ENCODE measurements at regions not wholly inside any gene's neighbourhood (a gene's known extent, or its start where the extent isn't known, plus 50 kb on each side); places are given as distances from the start of the nearest gene placed in this dataset.

DNA sequence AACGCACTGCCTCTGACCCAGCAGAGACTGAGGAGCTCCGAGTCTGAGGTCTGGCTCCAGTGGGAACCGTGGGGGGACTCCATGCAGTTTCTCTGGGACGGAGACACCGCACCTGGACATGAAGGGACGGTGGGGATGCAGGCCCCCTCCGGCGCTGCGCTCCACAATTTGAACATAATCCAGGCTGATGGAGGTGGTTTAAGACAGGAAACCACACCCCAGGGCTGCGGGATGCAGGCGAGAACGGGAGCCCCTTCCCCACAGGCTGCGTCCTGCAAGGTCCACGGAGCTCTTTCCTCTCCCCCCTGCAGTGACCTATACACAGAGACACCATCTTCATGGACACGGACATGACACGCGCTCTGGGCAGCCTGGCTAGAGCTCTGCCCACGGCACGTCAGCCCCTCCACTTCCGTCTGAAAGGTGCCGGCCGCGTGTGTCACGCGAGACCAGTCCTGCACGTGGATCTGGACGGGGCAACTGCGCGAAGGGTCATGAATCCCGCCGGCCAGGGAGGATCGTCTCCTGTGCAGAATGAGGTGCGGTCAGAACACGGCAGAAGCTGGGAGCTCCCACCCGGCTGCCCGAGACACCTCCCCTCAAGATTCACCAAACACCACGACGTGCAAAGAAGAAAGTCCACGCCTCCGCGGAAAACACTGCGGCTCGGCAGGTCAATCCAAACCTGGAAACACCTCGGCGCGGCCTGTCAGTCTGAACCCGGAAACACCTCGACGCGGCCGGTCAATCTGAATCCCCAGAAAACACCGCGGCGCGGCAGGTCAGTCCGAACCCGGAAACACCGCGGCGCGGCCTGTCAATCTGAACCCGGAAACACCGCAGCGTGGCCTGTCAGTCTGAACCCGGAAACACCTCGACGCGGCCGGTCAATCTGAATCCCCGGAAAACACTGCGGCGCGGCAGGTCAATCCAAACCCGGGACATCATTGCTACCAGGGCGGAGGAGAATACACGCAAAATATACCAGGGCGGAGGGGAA, 212.4 kb downstream of the BRD1 start:
- Mint-ChIP-seq H3K9me3 (no peaks in the 10 kb centered on the region), H3K36me3 (ENCODE audit: insufficient read depth in 2 of 2) (peaks cover 3 to 9% of the 10 kb centered on the region in 2 donors), H3K4me1 (ENCODE audit: low read depth) (no peaks in the 10 kb centered on the region), H3K4me3 (no peak overlapping the region), H3K27me3 (ENCODE audit: low read depth) (no peaks in the 10 kb centered on the region), H3K27ac (no peak overlapping the region)
- ATAC-seq (replicated peaks in 1 of 2) (no peak), DNase-seq (no peak)

DNA sequence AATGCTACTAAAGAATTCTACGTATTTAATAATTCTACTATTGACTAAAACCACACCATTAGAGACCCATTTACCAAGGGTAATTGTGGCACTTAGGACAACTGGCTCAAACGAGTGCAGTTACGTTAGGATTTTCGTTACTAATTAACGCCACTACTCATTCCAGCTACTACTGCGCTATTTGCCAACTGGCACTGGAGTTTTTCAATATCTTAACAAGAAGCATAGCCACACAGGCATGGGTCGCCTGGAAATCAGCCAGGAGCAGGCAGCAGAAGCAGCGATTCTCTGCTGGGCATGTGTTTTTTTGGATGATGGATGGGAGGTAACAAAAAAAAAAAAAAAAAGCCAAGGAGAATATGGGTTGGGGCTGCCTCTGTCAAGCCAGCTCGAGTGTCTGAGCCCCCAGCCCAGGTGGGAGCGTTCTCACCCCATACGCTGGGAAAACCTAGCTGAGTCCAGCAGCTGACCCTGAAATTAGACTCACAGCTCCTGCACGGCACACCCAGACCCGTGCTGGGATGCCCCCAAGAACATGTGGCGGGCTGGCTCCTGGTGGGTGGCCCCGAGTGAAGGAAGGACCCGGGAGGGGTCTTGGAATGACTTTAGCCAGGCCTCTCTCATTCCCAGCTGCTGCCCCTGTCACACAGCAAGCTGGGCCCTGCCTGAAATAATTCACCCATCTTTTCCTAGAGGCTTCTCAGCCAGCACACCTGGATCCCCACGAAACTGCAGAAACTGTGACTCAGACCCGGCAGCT, 214.0 kb downstream of the BRD1 start:
- no peak overlapping the region for H3K27ac Mint-ChIP-seq
- H3K27me3 Mint-ChIP-seq (ENCODE audit: low read depth) = no peaks in the 10 kb centered on the region
- no peak overlapping the region for H3K4me3 Mint-ChIP-seq
- no peaks in the 10 kb centered on the region for H3K4me1 Mint-ChIP-seq (ENCODE audit: low read depth)
- ATAC-seq (replicated peaks in 1 of 2) (no peak), DNase-seq (no peak)
- peaks cover 2 to 9% of the 10 kb centered on the region in 2 donors for H3K36me3 Mint-ChIP-seq (ENCODE audit: insufficient read depth in 2 of 2)
- H3K9me3 Mint-ChIP-seq = no peaks in the 10 kb centered on the region

DNA sequence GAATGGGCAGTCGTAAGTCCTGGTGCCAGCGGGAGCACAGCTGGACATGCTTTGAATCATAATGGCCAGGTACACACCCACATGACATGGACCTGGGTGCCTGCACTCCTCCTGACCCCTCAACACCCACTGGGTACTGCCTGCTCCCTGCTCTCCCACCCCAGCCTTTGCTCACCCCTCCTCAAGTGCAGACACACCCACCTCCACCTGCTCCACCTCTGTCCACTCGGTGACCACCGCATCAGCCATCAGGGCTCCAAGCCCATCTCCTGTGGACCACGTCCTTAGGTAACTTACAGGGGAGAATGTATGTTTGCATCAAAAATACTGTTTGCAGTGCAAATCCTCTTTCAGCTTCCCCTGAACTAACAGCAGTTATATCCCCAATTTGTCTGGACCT, 214.6 kb downstream of the BRD1 start:
- ATAC-seq (replicated peaks in 1 of 2) = no peak
- Mint-ChIP-seq H3K27me3 (ENCODE audit: low read depth) (no peaks in the 10 kb centered on the region), H3K4me1 (ENCODE audit: low read depth) (no peaks in the 10 kb centered on the region), H3K4me3 (no peak overlapping the region), H3K36me3 (ENCODE audit: insufficient read depth in 2 of 2) (peaks cover 1 to 13% of the 10 kb centered on the region in 2 donors), H3K27ac (no peak overlapping the region), H3K9me3 (no peaks in the 10 kb centered on the region)
- DNase-seq = no peak

DNA sequence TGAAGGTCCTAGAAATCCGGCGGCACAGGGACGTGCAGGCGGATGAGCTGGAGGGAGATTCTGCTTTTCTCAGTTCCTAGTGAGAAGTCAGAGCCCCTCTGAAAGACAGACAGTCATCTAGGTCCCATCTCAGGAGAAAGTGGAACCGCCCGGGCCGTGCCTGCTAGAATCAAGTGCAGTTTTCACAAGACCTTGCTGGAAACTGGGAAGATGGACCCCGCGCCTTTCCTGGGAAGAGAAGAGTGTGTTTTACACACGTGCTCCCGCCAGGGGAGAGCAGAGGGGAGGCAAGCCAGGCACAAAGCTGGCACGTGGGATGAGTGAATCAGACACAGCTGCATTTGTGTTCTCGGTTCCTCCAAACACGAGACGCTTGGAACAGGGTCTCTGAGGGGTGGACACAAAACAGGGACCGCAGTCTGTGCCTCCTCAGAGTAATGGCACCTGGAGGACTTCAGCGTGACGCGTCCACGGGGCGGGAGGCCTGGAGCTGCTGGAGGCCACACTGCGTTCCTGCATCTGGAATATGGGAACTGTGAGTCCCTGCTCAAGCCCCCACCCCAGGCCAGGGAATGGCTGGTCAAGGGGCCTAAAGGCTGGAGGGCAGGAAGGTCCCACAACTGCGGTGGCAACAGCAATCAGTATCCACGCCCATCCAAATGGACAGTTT, 218.3 kb downstream of the BRD1 start:
- H3K9me3 Mint-ChIP-seq = peaks cover 4 to 5% of the 10 kb centered on the region in 2 donors
- no peak for DNase-seq
- ATAC-seq (replicated peaks in 1 of 2) = no peak
- H3K36me3 Mint-ChIP-seq (ENCODE audit: insufficient read depth in 2 of 2) = peaks cover 6 to 28% of the 10 kb centered on the region in 2 donors
- H3K4me1 Mint-ChIP-seq (ENCODE audit: low read depth) = no peaks in the 10 kb centered on the region
- H3K4me3 Mint-ChIP-seq = no peak overlapping the region
- H3K27me3 Mint-ChIP-seq (ENCODE audit: low read depth) = no peaks in the 10 kb centered on the region
- no peak overlapping the region for H3K27ac Mint-ChIP-seq

DNA sequence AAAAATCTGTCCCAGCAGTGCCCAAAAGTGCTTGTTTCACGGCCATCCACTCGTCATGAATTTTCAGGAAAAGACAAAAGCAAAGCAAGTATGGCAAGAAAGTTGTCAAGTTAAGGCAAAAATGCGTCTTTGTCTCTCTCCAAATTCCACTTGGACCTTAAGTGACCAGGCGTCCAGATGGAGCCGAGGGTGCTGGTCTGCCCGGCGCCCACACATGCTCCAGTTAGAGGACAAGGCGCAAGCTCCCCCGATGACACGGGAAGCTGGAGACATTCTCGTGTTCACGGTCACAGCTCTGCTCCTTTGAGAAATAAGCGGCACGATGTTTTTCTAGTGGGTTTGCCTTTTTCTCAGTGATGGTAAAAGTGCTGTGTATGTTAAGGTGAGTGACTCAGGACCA, 219.0 kb downstream of the BRD1 start:
- no peaks in the 10 kb centered on the region for H3K4me1 Mint-ChIP-seq (ENCODE audit: low read depth)
- ATAC-seq (replicated peaks in 1 of 2) = no peak
- H3K27me3 Mint-ChIP-seq (ENCODE audit: low read depth) = no peaks in the 10 kb centered on the region
- H3K9me3 Mint-ChIP-seq = peaks cover 4 to 5% of the 10 kb centered on the region in 2 donors
- no peak overlapping the region for H3K27ac Mint-ChIP-seq
- peaks cover 7 to 34% of the 10 kb centered on the region in 2 donors for H3K36me3 Mint-ChIP-seq (ENCODE audit: insufficient read depth in 2 of 2)
- H3K4me3 Mint-ChIP-seq = no peak overlapping the region
- DNase-seq = no peak

DNA sequence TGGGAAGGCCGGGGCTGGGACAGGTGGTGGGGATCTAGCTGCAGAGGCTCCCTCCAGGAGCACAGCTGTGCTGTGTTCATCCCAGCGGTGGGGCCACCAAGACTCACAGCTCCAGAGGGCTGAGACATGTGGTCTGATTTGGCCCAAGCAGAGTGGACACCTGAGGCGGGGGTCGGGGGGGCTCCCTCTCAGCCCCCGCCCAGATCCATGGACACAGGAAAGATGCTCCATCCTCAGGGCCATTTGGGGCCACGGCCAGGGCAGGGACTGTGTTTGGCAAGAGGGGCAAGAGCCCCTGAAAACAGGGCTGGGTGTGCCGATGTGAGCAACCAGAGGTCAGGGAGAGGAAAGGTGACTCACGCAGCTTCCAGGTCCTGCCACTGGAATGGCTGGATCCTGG, 219.4 kb downstream of the BRD1 start:
- Mint-ChIP-seq H3K4me3 (no peak overlapping the region), H3K27me3 (ENCODE audit: low read depth) (no peaks in the 10 kb centered on the region), H3K36me3 (ENCODE audit: insufficient read depth in 2 of 2) (peaks cover 7 to 34% of the 10 kb centered on the region in 2 donors), H3K27ac (no peak overlapping the region), H3K4me1 (ENCODE audit: low read depth) (no peaks in the 10 kb centered on the region), H3K9me3 (peaks cover 4 to 5% of the 10 kb centered on the region in 2 donors)
- ATAC-seq (replicated peaks in 1 of 2) = no peak
- no peak for DNase-seq

DNA sequence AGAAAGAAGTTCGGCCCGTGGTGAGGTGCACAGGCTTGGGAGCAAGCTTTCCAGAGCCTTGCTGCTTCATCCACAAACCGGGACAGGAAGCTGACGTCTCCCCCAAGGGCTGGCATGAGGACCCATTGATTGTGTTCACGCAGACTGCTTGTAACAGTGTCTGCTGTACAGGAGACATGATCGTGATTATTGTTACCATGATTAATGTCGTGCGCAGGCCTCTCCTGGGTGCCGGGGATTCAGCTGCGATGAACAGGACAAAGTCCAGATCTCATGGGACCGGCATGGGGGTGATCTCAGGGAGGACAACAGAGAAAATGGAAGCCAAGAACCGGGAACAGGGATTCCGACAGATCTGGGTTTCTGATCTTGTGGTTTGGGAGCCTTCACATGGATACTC, 219.9 kb downstream of the BRD1 start:
- Mint-ChIP-seq H3K27ac (no peak overlapping the region), H3K9me3 (peaks cover 4 to 5% of the 10 kb centered on the region in 2 donors), H3K4me3 (no peak overlapping the region)

DNA sequence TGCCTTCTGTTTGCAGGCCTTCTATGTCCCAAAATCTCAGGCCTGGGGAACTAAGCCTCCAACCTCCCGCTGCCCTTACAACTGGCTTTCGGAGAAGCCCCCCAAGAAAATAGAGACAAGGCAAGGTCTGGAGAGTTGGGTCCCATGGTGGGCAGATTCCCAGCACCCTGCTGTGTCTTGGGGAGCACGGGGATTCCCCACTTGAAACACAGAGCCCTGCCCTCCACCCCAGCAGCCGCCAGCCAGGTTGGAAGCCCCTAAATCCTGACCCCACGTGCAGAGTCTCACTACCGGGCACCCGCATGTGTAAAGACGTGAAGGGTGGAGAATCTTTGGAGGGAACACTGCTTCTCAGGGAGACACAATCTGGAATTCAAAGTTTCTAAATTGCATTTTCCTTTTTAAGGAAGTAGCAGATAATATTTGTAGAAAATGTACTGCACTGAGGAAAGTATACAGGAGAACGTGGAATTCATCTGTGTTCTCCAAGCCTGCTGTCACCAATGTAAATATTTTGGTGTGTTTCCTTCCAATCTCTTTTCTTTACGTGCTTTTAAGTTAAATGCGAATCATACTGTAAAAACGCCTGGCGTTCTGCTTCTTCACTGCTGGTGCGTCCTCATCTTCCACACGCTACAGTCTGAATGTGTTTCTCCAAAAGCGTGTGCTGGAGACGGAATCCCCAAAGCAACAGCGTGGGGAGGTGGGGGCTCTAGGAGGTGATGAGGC, 220.9 kb downstream of the BRD1 start:
- Mint-ChIP-seq H3K27ac (no peak overlapping the region), H3K27me3 (ENCODE audit: low read depth) (no peaks in the 10 kb centered on the region), H3K36me3 (ENCODE audit: insufficient read depth in 2 of 2) (peaks cover 6 to 33% of the 10 kb centered on the region in 2 donors), H3K9me3 (peaks cover 4 to 5% of the 10 kb centered on the region in 2 donors), H3K4me1 (ENCODE audit: low read depth) (no peaks in the 10 kb centered on the region), H3K4me3 (no peak overlapping the region)
- no peak for DNase-seq
- ATAC-seq (replicated peaks in 1 of 2) = no peak

More for the DNA sequence above, 219.9 kb downstream of the BRD1 start:
- H3K27me3 Mint-ChIP-seq (ENCODE audit: low read depth) = no peaks in the 10 kb centered on the region
- DNase-seq (no peak), ATAC-seq (replicated peaks in 1 of 2) (no peak)
- peaks cover 6 to 33% of the 10 kb centered on the region in 2 donors for H3K36me3 Mint-ChIP-seq (ENCODE audit: insufficient read depth in 2 of 2)
- no peaks in the 10 kb centered on the region for H3K4me1 Mint-ChIP-seq (ENCODE audit: low read depth)

DNA sequence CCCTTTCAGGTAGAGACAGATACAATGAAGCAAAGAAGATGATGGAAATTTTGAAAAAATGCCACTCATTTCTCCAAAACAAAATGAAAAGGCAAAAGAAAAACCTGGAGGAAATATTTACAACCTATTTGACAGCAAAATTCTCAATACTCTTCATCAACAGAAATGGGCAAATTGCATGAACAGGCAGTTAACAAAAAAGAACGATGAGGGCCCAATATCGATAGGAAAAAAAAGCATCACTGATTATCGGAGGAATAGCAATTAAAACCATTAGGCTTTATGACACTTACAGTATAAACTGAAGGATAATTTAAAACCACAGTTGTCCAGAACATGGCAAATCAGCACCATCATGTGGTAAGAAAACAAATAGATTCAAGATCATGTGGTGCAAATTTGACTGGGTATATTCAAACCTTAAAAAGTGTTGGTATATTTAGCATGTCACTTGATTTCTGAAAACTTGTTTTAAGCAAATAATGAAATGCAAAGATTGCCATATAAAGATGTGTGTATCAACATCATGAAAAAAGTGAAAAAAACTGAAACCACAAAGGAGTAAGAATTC, 222.9 kb downstream of the BRD1 start:
- Mint-ChIP-seq H3K9me3 (peaks cover 4 to 5% of the 10 kb centered on the region in 2 donors), H3K27ac (no peak overlapping the region), H3K36me3 (ENCODE audit: insufficient read depth in 2 of 2) (peaks cover 6 to 30% of the 10 kb centered on the region in 2 donors), H3K27me3 (ENCODE audit: low read depth) (no peaks in the 10 kb centered on the region), H3K4me1 (ENCODE audit: low read depth) (no peaks in the 10 kb centered on the region), H3K4me3 (no peak overlapping the region)
- ATAC-seq (replicated peaks in 1 of 2) (no peak), DNase-seq (no peak)

DNA sequence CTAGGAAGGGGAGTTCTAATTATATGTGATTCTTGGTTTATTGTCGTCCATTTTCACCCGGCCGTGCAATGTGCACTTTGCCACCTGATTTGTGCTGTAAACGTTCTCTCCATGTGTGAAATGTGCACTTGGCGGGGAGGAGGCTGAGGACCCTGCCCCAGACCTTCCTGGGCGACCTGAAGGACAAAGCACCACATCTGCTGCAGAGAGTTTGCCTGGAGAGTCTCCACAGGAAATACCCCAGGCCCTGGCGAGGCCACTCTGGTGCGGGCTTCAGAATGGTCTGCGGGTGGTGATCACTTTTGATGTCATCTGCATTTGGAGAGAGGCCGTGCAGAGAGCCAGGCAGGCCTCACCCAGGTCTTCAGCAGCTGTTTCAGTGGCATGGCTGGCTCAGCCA, 224.7 kb downstream of the BRD1 start:
- ATAC-seq (replicated peaks in 1 of 2) (no peak), DNase-seq (no peak)
- H3K4me1 Mint-ChIP-seq (ENCODE audit: low read depth) = no peaks in the 10 kb centered on the region

DNA sequence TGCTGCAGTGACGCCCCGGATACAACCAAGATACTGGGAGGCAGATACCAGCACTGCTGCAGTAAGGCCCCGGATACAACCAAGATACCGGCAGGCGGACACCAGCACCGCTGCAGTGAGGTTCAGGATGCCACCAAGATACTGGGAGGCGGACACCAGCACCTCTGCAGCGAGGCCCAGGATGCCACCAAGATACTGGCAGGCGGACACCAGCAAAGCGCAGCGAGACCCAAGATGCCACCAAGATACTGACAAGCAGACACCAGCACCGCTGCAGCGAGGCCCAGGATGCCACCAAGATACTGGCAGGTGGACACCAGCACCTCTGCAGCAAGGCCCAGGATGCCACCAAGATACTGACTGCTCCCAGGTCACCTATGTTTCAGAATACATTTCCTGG, 225.2 kb downstream of the BRD1 start:
- H3K4me1 Mint-ChIP-seq (ENCODE audit: low read depth) = no peaks in the 10 kb centered on the region
- H3K36me3 Mint-ChIP-seq (ENCODE audit: insufficient read depth in 2 of 2) = peaks cover 6 to 22% of the 10 kb centered on the region in 2 donors
- H3K9me3 Mint-ChIP-seq = peaks cover 4 to 5% of the 10 kb centered on the region in 2 donors
- DNase-seq (no peak), ATAC-seq (replicated peaks in 1 of 2) (no peak)
- no peak overlapping the region for H3K4me3 Mint-ChIP-seq
- no peaks in the 10 kb centered on the region for H3K27me3 Mint-ChIP-seq (ENCODE audit: low read depth)
- no peak overlapping the region for H3K27ac Mint-ChIP-seq

More for the DNA sequence above, 224.7 kb downstream of the BRD1 start:
- Mint-ChIP-seq H3K4me3 (no peak overlapping the region), H3K27me3 (ENCODE audit: low read depth) (no peaks in the 10 kb centered on the region), H3K36me3 (ENCODE audit: insufficient read depth in 2 of 2) (peaks cover 6 to 25% of the 10 kb centered on the region in 2 donors), H3K27ac (no peak overlapping the region), H3K9me3 (peaks cover 4 to 5% of the 10 kb centered on the region in 2 donors)

DNA sequence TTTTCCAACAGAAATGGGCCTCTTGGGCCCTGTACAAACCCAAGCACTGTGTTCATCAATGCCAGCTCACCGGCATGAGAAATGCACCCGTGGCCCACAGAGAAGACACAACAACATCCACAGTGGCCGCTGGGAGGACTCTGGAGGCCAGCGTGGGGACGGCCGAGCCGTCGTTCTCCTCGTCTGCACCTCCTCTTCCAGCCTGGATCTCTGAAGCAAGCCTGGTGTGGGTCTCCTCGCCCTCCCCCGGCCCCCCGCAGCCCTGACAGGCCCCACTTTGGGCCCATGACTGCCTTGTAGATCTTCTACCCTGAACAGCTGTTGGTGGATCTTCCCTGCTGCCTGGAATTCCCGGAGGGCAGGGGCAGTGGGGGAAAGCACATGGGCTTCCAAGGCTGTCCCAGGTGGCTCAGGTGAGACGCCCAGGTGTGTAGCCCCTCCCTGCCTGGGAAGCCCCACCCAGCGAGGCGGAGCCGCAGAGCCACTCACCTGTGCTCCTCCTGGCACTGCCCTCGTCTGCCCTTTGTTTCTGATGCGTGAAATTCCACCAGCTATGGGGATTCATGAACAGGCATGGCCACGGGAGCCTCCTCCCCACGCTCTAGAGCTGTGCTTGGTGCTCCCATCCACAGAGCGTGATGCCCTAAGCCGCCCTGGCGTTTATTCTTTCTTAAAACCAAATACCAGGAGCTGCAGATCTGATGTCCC, 225.9 kb downstream of the BRD1 start:
- ATAC-seq (replicated peaks in 1 of 2) (no peak), DNase-seq (no peak)
- no peak overlapping the region for H3K4me3 Mint-ChIP-seq
- no peaks in the 10 kb centered on the region for H3K4me1 Mint-ChIP-seq (ENCODE audit: low read depth)
- no peaks in the 10 kb centered on the region for H3K27me3 Mint-ChIP-seq (ENCODE audit: low read depth)
- H3K9me3 Mint-ChIP-seq = peaks cover 4 to 5% of the 10 kb centered on the region in 2 donors
- no peak overlapping the region for H3K27ac Mint-ChIP-seq
- H3K36me3 Mint-ChIP-seq (ENCODE audit: insufficient read depth in 2 of 2) = peaks cover 6 to 20% of the 10 kb centered on the region in 2 donors
